Fibroblast of gingiva (primary cell): ENCODE measurements at regions not wholly inside any gene's neighbourhood (a gene's known extent, or its start where the extent isn't known, plus 50 kb on each side); places are given as distances from the start of the nearest gene placed in this dataset.
A peak's percentile ranks its signal among the peaks of the same experiment; 100 is the strongest.

Experiments used
- DNase-seq: peaks from one replicate; pipeline ENCODE4 v3.0.0-alpha.2; 2011; ENCODE audit warnings: low read depth

DNA sequence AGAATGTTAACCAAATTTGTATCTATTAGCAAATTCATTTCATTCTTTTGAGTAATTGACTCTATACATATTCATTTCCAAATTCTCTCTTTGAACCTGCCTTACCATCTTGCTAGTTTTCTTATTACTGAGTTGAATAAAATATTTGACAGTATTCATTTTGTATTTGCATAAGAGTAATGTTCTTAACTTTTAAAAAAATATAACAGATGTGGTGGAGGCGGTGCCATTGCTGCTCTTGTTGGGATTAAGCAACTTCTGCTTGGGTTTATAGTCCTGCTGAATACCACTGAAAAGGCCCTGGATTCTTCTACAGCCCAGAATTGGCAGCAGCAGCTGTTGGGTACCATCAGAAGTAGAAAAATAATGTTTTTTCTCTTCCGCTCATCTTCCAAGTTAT, 148.9 kb upstream of the PEX5L start:
- DNase-seq = no peak

DNA sequence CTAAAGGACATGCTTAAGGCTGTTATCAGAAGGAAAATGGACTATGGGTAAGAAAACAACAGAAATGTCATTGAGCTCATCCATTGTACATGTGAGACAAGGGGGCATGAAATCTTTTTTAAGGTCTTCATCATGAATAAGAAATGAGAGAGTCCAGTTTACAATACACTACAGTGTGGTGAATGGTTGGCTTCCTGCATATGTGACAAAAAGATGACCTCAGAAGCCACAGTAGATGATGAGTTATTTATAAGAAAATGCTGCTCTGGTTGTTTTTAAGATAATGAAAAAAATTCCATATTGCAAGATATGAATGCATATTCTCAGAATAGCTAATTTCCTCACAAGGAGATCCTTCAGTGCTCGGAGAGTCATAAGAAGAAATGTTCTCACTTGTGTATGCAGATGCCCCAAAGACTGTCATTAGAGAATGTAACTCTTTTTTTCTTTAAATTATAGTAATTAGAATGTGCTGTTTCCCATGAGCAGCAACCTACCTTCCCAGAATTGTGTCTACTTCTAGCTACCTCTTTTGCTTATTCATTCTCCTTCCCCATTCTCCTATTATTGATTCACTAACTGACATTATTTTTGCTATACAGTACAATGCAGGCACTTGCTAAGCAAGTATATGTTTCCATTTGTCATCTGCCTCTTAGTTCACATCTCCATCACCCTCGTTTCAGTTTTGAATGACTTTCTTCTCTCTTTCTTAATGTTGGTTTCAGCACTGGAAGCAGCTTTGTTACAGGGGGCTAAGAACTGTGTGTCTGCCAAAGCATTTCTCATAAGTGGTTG, 152.0 kb upstream of the PEX5L start:
- no peak for DNase-seq

DNA sequence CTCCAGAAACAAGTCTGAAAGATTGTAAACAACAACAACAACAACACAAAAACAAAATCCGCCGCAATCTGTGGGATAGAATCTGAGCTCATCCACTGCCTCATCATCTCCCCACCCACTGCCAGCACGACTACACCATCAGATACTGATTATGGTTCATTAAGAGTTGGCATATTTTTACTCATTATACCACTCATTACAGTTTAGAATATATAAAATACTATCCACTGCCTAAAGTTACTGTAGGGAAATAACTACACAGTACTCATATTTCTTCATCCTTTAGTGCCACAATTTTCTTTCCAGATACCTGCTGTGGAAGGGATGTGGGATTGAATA, 152.5 kb upstream of the PEX5L start:
- no peak for DNase-seq

DNA sequence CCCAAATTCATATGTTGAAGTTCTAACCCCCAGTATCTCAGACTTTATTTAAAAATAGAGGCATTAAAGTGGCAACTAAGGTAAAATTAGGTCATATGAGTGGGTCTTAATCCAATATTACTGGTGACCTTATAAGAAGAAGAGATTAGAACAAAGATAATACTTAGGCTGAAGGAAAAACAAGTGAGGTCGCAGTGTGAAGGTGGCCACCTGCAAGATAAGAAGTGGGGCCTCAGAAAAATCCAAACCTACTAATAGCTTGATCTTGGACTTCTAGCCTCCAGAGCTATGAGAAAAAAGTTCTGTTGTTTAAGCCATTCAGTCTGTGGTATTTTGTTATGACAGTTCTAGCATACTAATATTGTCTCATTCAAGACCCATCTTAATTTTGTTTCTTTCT, 159.9 kb upstream of the PEX5L start:
- no peak for DNase-seq

DNA sequence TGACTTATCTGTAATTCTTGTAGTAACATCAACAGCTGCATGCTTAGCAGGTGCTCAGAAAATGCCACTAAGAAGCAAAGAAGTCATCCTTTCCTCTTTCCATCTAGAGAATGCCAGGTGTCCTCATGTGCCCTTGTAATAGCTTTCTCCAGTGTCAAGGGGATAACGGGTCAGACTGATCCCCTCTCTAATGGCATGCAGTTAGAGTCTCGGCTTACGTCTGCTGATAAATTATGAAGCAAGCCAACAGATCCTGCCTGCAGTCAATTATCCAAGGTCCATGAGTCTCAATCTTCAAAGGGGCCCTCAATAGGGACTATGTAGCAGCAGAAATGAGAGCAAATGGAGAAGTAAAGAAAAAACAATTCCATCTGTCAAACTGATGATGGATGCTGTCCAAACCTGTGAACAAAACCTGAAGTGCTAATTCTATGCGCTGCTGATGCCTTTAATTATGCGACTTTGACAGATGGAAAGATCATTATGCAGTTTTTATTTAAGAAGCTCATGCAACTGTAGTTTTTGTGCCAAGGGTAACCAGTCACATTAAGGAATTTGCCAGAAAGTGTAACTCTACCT, 162.8 kb upstream of the PEX5L start:
- DNase-seq = no peak

DNA sequence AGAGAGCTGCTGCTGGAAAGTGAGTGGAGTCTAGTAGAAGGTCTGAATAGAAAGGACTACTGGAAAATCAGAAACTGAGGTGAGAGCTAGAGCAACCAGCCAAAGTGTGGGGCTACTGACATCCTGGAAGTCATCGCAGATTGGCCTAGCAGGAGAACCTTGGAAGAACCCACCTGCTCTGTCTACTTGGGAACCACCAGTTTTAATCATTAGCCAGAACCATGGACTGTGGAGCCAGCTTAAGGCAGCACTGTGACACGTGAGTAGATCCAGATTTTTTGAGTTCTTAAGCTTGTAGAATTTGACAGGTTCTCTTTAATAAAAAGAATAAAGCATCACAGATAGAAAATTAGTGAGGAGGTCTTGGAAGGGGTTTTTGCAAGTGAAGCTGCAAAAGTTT, 179.1 kb upstream of the PEX5L start:
- no peak for DNase-seq

DNA sequence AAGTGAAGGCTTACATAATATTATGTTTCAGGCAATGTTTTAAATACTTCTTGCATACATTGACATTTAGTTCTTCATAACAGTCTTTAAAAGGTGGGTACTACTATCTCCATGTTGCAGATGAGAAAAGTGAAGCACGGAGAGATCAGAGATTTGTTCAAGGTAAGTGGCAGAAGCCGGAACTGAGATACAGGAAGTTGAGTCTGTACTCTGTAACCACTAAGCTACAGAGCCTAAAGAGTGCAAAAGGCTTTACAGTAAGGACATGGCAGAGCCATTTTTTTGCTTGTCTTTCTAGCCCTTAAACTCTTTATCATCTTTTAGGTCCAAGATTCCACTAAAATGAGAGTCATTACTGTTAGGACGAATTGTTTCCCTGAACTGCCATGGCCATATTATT, 186.5 kb upstream of the PEX5L start:
- no peak for DNase-seq

DNA sequence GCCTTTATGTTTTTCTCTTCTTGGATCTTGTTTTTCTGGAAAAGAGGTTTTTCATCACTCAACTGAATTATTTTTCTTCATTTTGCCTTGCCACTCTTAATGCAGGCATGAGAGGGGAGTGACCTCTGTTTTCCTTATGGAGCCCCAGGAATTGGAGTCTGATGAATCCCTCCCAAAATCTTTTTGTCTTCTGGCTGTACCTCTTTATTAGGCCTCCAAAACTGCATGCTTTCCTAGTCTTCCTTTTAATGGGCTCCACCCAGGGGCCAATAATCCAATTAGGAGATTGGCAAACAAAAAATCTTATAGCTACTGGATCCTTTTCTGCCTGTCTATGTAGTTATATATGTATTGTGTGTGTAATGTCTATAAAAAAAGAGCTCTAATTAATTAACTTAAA, 192.4 kb upstream of the PEX5L start:
- DNase-seq = no peak

DNA sequence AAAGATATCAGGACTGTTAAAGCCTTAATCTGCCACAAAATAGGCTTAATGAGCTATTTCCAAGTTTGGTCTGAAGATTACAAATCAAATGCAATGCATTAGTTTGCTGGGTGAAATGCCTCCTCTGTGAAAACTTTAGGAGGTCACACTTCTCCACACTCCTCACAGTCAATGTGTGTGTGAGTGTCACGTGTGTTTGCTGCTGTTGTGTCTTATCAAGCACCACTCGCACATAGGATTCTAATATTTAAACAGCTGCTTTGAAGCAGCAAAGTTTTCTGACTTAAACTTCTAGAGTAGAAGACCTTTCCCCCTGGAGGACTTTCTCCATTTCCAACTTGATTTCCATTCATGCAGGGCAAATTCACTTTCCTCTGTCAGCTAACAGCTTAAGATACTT, 203.2 kb upstream of the PEX5L start:
- DNase-seq = no peak

DNA sequence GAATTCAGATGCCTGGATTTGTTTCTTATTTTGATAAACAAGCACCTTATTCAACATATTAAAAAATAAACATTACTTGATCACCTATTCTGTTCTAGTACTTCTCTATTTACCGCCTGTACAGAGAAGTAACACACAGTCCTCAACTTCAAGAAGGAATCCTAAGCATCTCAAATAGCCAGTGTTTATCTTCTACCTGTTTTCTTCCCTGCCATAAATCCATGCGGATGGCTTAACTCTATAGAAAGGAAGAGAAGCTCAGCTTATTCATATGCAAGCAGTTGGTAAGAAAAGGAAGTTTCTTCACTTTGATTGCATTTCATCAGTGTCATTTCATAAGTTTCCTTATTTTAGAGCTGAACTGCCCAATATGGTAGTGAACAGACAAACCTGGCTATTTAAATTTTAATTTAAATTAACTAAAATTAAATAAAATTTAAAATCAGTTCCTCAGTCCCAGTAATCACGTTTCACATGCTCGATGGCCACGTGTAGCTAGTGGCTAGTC, 210.0 kb upstream of the PEX5L start:
- DNase-seq = no peak

DNA sequence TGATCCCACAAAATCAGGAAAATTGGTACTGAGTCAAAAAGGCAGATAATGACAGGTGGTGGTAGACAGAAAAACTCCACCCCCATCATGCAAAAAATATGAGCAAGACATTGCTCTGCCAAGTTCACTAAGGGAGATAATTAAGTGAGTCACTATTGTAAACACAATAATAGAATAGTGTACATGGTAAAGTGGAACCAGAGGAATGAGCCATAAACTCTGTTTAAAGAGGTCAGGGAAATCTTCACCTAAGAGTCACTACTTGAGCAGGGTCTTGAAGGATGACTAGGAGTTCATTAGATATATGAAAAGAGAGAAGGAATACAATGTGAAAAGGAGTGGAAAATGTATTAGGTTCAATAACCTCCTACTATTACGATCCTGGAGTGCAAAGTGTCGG, 213.4 kb upstream of the PEX5L start:
- DNase-seq = peak; percentile 18

DNA sequence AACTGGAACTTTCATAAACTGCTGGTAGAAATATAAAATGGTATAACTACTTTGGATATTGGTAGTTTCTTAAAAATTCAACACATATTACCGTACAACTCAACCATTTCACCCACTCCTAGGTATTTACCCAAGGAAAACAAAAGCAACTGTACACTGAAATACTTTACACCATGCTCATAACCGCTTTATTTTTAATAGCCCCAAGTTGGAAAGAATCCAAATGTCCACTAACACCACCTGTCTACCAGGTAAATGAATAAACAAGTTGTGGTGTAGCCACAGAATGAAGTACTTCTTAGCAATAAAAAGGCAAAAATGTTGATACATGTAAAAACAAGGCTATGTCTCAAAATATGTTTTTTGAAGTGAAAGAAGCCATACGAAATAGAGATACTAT, 215.9 kb upstream of the PEX5L start:
- no peak for DNase-seq

DNA sequence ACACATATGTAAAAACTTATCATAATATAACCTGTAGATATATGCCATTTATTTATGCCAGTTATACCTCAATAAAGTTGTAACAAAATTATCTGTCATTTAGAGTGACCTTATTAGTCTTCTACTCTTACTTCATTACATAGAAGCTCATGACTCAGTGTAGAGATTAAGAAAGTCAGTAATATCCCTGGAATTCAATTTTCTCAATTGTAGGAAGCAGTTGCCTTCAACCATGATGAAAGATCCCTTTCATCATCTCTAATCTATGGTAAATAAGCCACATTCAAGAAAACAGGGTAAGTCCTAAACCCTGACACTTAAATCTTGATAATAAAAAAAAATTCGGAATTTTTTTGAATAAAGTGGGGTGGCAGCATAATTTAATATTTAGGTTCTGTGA, 216.5 kb upstream of the PEX5L start:
- DNase-seq = peak; percentile 17

DNA sequence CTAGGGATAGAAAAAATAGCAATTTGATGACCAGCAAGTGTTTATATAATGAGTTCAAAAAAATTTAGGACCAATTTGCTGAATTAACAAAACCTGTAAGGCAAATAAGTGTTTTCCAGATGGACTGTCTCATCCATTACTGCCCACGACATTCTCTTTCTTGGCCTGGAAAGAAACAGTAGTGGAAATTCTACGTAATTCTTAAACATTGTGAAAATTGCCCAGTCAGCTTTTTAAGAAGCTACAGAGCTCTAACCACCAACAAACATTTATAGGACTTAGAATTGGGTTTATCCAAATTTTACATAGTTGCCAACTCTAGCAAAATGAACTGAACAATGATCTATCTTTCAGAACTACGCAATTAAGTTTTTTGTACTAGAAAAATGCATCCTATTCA, 227.7 kb upstream of the PEX5L start:
- no peak for DNase-seq

DNA sequence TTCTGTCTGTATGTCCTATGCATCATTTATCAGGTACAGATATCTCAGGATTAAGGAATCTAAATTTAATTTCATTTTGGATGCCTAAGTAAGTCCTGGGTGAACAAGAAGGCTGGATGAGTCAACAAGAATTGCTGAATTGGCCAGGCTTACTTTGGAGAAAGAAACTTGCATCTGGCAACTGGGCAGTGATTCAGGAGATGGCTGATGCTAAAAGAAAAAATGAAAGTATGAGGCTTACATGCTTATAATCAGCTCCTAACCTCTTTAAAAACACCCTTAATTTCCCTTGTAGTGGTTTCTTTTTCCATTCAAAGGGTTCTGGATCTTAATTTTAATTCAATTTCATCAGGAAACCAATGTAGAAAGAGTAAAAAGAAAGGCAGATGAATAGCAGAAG, 228.8 kb upstream of the PEX5L start:
- peak; percentile 57 for DNase-seq

DNA sequence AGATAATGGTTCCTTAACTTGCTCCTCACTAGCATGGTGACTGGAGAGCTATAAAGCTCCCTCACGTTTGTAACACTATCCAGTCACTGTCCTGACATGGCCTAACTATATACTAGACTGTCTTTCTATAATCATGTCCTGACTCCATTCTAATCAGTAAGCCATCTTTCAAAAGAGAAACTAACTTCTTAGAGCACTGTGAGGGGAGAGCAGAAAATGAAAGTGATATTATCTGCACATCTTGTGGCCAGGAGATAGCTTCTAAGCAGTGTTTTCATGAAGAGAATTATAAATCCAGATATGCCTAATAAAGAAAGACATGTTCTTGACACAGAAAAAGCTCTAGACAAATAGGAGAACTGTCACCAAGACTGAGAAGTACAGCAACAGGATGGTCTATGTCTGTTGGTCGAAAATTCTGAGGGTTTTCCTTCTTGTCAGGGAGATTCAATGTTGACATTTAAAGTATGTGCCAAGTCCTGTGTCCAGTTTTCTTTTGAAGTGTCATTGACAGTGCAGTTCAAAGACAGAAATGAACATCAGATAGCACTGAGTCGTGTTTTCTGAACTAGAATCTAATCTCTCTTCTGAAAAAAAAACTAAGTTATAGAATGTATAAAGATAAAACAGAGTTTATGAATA, 230.6 kb upstream of the PEX5L start:
- no peak for DNase-seq

DNA sequence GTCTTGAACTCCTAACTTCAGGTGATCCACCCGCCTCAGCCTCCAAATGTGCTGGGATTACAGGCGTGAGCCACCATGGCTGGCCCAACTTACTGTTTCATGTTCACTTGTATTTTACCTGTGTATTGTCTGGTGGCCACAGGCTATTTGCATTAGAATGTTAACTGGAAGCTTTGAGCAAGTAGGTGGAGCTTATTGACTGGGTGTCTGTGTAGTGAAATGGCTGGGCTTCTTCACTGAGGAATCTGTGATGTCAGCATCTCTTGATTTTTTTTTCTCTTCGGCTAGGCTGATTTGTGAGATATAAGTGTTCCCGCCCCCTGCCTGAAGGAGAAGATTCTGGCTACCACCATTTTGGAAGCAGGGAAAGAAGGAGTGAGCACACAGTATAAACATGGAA, 237.8 kb upstream of the PEX5L start:
- no peak for DNase-seq

DNA sequence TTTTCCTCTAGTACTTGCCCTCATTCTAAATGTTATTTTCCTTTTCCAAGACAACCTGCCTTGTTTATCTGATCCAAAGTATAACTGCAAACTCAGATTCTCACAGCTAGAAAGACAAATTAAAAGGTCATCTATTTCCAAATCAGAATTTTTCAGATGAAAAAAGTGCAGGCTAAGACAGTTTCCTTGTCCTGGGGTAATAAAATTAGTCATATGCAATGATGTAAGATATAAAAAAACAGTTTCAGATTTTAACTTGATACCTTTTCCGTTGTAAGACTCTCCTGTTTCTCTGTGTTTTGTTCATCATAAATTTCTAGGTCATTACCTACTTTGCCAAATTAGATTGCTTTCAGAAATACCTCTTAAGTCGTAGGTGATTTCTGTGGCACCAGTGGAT, 238.4 kb upstream of the PEX5L start:
- peak; percentile 13 for DNase-seq

DNA sequence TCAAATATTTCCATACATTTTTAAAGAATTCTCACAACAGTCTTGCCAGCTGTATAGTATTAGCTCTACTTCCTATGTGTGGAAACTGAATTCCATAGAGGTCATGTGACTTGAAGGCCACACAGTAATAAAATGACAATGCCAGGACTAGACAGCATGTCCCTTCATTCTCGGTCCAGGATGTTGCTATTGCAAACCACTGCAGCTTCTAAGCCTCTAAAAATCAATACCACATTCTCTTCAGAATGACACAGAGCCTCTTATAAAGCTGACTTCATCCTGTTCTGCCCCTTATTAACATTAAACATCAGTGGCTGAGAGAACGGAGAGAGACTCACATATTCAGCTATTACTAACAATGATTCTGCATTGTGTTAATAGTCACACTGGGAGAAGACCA, 240.3 kb upstream of the PEX5L start:
- peak; percentile 38 for DNase-seq

DNA sequence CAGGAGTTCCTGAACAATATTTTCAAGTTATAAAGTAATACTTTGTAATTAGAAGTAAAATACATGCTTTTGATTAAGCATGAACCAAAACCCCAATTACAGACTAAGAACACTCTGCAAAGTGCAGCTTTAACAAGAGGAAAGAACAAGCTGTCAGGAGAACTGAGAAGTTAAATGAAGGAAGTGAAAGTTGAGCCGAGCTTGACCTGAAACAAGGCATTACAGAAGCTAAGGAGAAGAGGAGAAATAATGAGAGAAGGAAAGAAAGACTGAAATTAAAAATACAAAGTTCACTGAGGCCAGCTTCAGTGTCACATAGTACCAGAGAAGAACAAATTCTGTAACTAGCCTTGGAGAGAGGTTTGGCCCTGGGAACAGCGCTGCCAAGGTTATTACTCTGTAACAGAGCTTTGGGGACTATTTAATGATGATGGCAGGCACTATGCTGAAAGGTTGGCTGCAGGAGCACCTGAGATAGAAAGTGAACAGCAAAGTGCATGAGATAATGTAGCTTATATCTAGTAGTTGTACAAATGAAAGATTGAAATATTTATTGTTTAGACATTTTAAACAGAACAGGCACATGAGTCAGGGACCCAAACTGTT, 241.9 kb upstream of the PEX5L start:
- DNase-seq = no peak

DNA sequence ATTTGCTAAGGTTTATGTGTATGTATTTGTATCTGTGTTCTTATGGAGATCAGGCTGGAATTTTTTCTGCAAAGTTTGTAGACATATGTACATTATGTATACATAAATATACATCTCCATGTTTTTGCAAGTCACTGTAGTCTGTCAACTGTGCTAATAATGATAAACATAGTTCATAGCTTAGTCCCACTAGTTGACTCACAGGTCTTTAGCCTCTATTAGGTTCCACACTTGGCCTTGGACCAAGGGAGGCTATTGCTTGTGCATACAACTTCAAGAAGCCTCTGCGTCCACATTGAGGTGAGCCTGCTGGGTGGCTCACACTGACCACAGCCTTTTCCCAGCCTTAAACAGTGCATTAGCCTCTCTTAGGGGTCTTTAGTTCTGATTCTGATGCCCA, 243.8 kb upstream of the PEX5L start:
- DNase-seq = peak; percentile 22

DNA sequence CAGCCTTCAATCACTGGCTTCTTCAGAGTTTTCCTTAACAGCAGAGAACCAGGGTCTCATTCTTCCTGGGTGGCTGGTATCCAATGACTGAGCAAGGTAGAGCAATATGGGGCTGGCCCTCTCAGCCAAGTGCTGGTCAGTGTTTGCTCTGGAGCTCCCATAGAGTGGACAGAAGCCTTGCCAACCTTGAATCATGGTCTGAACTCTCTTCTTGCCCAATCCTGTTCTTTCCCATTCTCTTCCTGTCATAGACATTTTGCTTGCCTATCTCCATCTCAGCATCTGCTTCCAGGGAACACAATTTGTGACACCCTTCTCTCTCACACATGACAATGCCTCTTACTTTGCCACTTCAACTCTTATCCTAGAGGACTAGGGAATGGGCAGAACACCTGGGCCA, 245.6 kb upstream of the PEX5L start:
- DNase-seq = peak; percentile 11

DNA sequence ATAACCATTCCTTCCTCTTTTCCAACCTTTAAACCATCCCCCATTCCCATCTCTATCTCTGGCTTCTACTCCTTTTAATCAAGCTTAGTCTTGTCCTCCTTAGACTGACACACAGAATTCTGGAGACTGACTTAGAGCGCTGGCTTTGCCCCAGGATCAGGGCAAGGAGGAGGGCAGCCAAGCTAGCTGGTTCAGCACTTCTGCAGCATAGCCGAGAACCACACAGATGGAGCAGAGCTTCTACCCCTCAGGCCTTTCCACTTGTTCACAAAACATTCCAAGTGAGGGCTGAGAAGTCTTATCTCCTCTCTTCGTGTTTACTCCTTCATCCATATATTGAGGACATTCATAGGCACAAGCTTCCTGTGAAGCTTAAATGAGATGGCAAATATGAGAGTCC, 246.5 kb upstream of the PEX5L start:
- DNase-seq = no peak
